ENCODE measurements at regions not wholly inside any gene's neighbourhood (a gene's known extent, or its start where the extent isn't known, plus 50 kb on each side); places are given as distances from the start of the nearest gene placed in this dataset.
"Not testable (repeated sequence)": the region's sequence is repeated elsewhere in the genome, so short reads cannot be mapped to it uniquely, and the experiment has no call there.

DNA sequence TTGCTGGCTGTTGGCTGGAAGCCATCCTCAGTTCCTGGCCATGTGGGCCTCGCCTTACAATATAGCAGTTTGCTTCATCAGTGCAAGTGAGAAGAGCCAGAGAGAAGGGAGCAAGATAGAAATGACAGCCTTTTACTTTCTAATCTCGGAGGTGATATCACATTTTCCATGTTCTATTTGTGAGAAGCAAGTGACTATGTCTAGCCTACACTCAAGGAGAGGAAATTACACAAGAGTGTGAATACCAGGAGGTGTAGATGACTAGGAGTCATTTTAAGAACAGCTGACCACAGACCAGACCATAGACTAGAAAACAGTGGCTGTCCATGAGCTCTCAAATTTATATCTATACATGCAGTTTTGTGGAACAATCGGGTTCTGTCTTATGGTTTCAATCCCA, 163.0 kb upstream of the NRXN3 start:
- H3K4me1 ChIP-seq (ENCODE audit: insufficient read depth), result no peaks in the 10 kb centered on the region
- no peak overlapping the region for H3K4me3 ChIP-seq
- DNase-seq, result no peak
- no peaks in the 10 kb centered on the region for H3K27me3 ChIP-seq
- TF ChIP-seq EP300 (IDR thresholded peaks at IDR 0.05), result no peak
- TF ChIP-seq, protein P1, sequence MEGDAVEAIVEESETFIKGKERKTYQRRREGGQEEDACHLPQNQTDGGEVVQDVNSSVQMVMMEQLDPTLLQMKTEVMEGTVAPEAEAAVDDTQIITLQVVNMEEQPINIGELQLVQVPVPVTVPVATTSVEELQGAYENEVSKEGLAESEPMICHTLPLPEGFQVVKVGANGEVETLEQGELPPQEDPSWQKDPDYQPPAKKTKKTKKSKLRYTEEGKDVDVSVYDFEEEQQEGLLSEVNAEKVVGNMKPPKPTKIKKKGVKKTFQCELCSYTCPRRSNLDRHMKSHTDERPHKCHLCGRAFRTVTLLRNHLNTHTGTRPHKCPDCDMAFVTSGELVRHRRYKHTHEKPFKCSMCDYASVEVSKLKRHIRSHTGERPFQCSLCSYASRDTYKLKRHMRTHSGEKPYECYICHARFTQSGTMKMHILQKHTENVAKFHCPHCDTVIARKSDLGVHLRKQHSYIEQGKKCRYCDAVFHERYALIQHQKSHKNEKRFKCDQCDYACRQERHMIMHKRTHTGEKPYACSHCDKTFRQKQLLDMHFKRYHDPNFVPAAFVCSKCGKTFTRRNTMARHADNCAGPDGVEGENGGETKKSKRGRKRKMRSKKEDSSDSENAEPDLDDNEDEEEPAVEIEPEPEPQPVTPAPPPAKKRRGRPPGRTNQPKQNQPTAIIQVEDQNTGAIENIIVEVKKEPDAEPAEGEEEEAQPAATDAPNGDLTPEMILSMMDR (IDR thresholded peaks at IDR 0.05), result no peak
- TF ChIP-seq POLR2A (IDR thresholded peaks at IDR 0.05), result no peak
- WGBS, 3 donors, result 66 to 82% (median 76%) methylated on average over 3 of the region's 3 CpGs
- intact Hi-C loops (cut with DNase I), result no loop called here
- no peak overlapping the region for H3K27ac ChIP-seq
- H3K36me3 ChIP-seq, result no peaks in the 10 kb centered on the region
- H3K9me3 ChIP-seq, result no peaks in the 10 kb centered on the region

DNA sequence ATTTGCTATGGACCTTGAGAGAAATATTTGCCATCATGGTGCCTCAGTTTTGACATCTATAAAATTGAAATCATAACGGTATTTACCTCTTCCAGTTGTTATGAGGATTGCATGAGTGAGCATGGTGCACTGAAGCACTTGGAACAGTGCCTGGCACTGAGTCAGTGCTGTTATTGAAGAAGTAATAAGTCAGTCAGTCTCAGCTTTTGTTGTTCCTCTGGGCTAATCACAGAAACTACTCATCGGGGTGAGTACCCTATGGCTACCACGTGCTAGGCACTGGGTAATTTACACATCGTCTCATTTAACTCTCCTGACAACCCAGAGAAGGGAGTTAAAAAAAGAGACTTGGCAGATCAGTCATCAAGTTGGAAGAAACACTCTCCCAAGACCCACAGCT, 159.5 kb upstream of the NRXN3 start:
- Histone ChIP-seq H3K36me3 (no peaks in the 10 kb centered on the region), H3K27me3 (no peaks in the 10 kb centered on the region), H3K9me3 (no peaks in the 10 kb centered on the region), H3K27ac (no peak overlapping the region), H3K4me1 (ENCODE audit: insufficient read depth) (no peaks in the 10 kb centered on the region), H3K4me3 (no peak overlapping the region)
- intact Hi-C loops (cut with DNase I), result no loop called here
- TF ChIP-seq EP300 (IDR thresholded peaks at IDR 0.05) (no peak), POLR2A (IDR thresholded peaks at IDR 0.05) (no peak)
- TF ChIP-seq, protein P1 (IDR thresholded peaks at IDR 0.05), result no peak
- no peak for DNase-seq
- WGBS, 3 donors, result 56 to 59% (median 59%) methylated on average over 4 of the region's 4 CpGs

GRCh38 chr14:78013911-78014310, 156.3 kb upstream of the NRXN3 start:
- H3K4me1 ChIP-seq (ENCODE audit: insufficient read depth); intact Hi-C loops (cut with DNase I); H3K27me3 ChIP-seq; H3K9me3 ChIP-seq; DNase-seq; H3K36me3 ChIP-seq; H3K4me3 ChIP-seq; H3K27ac ChIP-seq: not testable (repeated sequence)
- WGBS, 3 donors, result 94 to 98% (median 97%) methylated on average over 22 of the region's 22 CpGs

DNA sequence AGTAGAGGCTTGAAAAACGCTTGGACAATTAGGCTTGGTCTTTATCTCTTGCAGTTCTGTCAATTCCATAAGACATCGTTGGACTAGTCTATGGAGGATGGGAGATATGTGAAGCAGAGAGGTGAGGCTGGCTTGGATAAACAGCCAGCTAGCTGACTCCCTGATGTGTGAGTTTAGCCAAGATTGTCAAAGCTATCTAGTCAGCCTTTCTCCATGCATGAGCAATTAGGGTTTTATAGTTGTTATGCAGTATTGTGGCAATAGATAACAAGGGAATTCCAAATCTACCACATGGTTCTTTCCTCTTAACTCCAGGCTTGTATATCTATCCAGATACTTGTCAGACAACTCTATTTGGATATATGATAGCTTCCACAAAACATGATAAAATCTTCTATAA, 153.6 kb upstream of the NRXN3 start:
- Histone ChIP-seq H3K9me3 (no peaks in the 10 kb centered on the region), H3K4me1 (ENCODE audit: insufficient read depth) (no peaks in the 10 kb centered on the region), H3K27ac (no peak overlapping the region), H3K27me3 (no peaks in the 10 kb centered on the region), H3K36me3 (no peaks in the 10 kb centered on the region), H3K4me3 (no peak overlapping the region)
- 24 to 47% (median 41%) methylated on average over 2 of the region's 2 CpGs for WGBS, 3 donors
- DNase-seq, result no peak
- intact Hi-C loops (cut with DNase I), result no loop called here
- TF ChIP-seq, protein P1 (IDR thresholded peaks at IDR 0.05), result no peak
- TF ChIP-seq EP300 (IDR thresholded peaks at IDR 0.05) (no peak), POLR2A (IDR thresholded peaks at IDR 0.05) (no peak)

DNA sequence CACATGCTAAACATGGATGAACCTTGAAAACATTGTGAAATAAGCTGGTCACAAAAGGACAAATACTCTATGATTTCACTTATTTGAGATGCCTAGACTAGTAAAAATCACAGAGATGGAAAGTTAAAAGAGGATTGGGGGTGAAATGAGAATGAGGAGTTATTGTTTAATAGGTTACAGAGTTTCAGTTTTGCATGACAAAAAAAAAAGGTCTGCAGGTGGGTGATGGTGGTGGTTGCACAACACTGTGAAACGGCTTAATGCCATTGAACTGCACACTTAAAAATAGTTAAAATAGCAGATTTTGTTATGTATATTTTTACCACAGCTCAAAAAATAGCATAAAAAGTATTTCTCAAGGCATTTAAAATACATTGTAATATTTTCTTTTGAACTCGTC, 151.9 kb upstream of the NRXN3 start:
- H3K27ac ChIP-seq, result no peak overlapping the region
- no peaks in the 10 kb centered on the region for H3K27me3 ChIP-seq
- H3K4me3 ChIP-seq, result no peak overlapping the region
- WGBS, 3 donors, result 25 to 53% (median 27%) methylated on average over 2 of the region's 2 CpGs
- intact Hi-C loops (cut with DNase I), result no loop called here
- no peaks in the 10 kb centered on the region for H3K36me3 ChIP-seq
- TF ChIP-seq EP300 (IDR thresholded peaks at IDR 0.05) (no peak), POLR2A (IDR thresholded peaks at IDR 0.05) (no peak)
- TF ChIP-seq, protein P1 (IDR thresholded peaks at IDR 0.05), result no peak
- DNase-seq, result no peak
- no peaks in the 10 kb centered on the region for H3K9me3 ChIP-seq
- H3K4me1 ChIP-seq (ENCODE audit: insufficient read depth), result no peaks in the 10 kb centered on the region
